ENCODE measurements at regions not wholly inside any gene's neighbourhood (a gene's known extent, or its start where the extent isn't known, plus 50 kb on each side); places are given as distances from the start of the nearest gene placed in this dataset.

- H2AFZ ChIP-seq (ENCODE audit: low read depth, low read length), result no peak overlapping the region
- no peak overlapping the region for H3K27ac ChIP-seq (ENCODE audit: low read length)
- H3F3A ChIP-seq (ENCODE audit: insufficient read depth, low read length, poor library complexity, severe bottlenecking), result no peaks in the 10 kb centered on the region
Observed at GRCh38 chr4:137804906-137805495, 272.7 kb upstream of the PCDH18 start.

GRCh38 chr4:137800861-137801260, 268.6 kb upstream of the PCDH18 start:
- Histone ChIP-seq H2AFZ (ENCODE audit: low read depth, low read length) (no peak overlapping the region), H3K9me3 (ENCODE audit: low read length) (no peaks in the 10 kb centered on the region), H3K27ac (ENCODE audit: low read length) (no peak overlapping the region)
- TF ChIP-seq TAF1 (IDR thresholded peaks at IDR 0.05; ENCODE audit: low read depth) (no peak), EZH2 (IDR thresholded peaks at IDR 0.05; ENCODE audit: borderline replicate concordance, insufficient read depth, low read length, poor library complexity, severe bottlenecking) (no peak), EP300 (conservative IDR thresholded peaks at IDR 0.05; ENCODE audit: poor library complexity, severe bottlenecking) (no peak), SMC3 (conservative IDR thresholded peaks at IDR 0.05; ENCODE audit: poor library complexity) (no peak), POLR2AphosphoS5 (IDR thresholded peaks at IDR 0.05) (no peak), CTCF (IDR thresholded peaks at IDR 0.05; ENCODE audit: poor library complexity, severe bottlenecking) (no peak), REST (IDR thresholded peaks at IDR 0.05; ENCODE audit: borderline replicate concordance) (no peak)

More at GRCh38 chr4:137804906-137805495, 272.7 kb upstream of the PCDH18 start:
- H3K4me2 ChIP-seq (ENCODE audit: low read length), result no peak overlapping the region
- no peak for TF ChIP-seq REST (IDR thresholded peaks at IDR 0.05; ENCODE audit: borderline replicate concordance)
- no peak for TF ChIP-seq TAF1 (IDR thresholded peaks at IDR 0.05; ENCODE audit: low read depth)
- no peak for TF ChIP-seq CTCF (IDR thresholded peaks at IDR 0.05; ENCODE audit: poor library complexity, severe bottlenecking)
- TF ChIP-seq EZH2 (IDR thresholded peaks at IDR 0.05; ENCODE audit: borderline replicate concordance, insufficient read depth, low read length, poor library complexity, severe bottlenecking), result no peak
- no peak for TF ChIP-seq RAD21 (conservative IDR thresholded peaks at IDR 0.05)
- TF ChIP-seq SMC3 (conservative IDR thresholded peaks at IDR 0.05; ENCODE audit: poor library complexity), result no peak
- no peak for TF ChIP-seq EP300 (conservative IDR thresholded peaks at IDR 0.05; ENCODE audit: poor library complexity, severe bottlenecking)
- no peaks in the 10 kb centered on the region for H3K36me3 ChIP-seq (ENCODE audit: insufficient read depth, low read length)
- no peaks in the 10 kb centered on the region for H3K79me2 ChIP-seq (replicated peaks; ENCODE audit: insufficient read depth, low read length)
- H4K20me1 ChIP-seq (ENCODE audit: insufficient read depth), result no peaks in the 10 kb centered on the region
- no peaks in the 10 kb centered on the region for H3K27me3 ChIP-seq (ENCODE audit: insufficient read depth, low read depth, low read length)
- no peaks in the 10 kb centered on the region for H3K9me3 ChIP-seq (ENCODE audit: low read length)
- no peak overlapping the region for H3K4me3 ChIP-seq (ENCODE audit: low read length)
- no peaks in the 10 kb centered on the region for H3K9me2 ChIP-seq (ENCODE audit: insufficient read depth, low read length)
- H3K9ac ChIP-seq (ENCODE audit: low read length), result no peak overlapping the region

More at GRCh38 chr4:137800861-137801260, 268.6 kb upstream of the PCDH18 start:
- Histone ChIP-seq H3K4me2 (ENCODE audit: low read length) (no peak overlapping the region), H3F3A (ENCODE audit: insufficient read depth, low read length, poor library complexity, severe bottlenecking) (no peaks in the 10 kb centered on the region), H3K27me3 (ENCODE audit: insufficient read depth, low read depth, low read length) (no peaks in the 10 kb centered on the region), H3K4me3 (ENCODE audit: low read length) (no peak overlapping the region), H4K20me1 (ENCODE audit: insufficient read depth) (no peaks in the 10 kb centered on the region), H3K9ac (ENCODE audit: low read length) (no peak overlapping the region), H3K79me2 (replicated peaks; ENCODE audit: insufficient read depth, low read length) (no peaks in the 10 kb centered on the region), H3K9me2 (ENCODE audit: insufficient read depth, low read length) (no peaks in the 10 kb centered on the region), H3K36me3 (ENCODE audit: insufficient read depth, low read length) (no peaks in the 10 kb centered on the region)
